NT2/D1 (cell line): ENCODE measurements at regions not wholly inside any gene's neighbourhood (a gene's known extent, or its start where the extent isn't known, plus 50 kb on each side); places are given as distances from the start of the nearest gene placed in this dataset.
"Not testable (repeated sequence)": the region's sequence is repeated elsewhere in the genome, so short reads cannot be mapped to it uniquely, and the experiment has no call there.

Experiments
- SUZ12 ChIP-seq: IDR thresholded peaks from 2 replicates; pipeline ENCODE4 v1.6.1; 2011; ENCODE audit not compliant: insufficient read length, insufficient read depth; ENCODE audit errors: extremely low read depth
- YY1 ChIP-seq: IDR thresholded peaks from 2 replicates; pipeline ENCODE4 v1.6.1; 2011; ENCODE audit not compliant: insufficient read length, insufficient read depth
- ZNF274 ChIP-seq: IDR thresholded peaks from 2 replicates; pipeline ENCODE4 v1.6.1; 2011; ENCODE audit warnings: mild to moderate bottlenecking, low read depth, low read length

GRCh38 chrY:21706611-21707010, 171.9 kb downstream of the RBMY1A1 start:
- TF ChIP-seq YY1, ZNF274, SUZ12: not testable (repeated sequence)
